T-helper 9 cell (primary cell): ENCODE measurements at regions not wholly inside any gene's neighbourhood (a gene's known extent, or its start where the extent isn't known, plus 50 kb on each side); places are given as distances from the start of the nearest gene placed in this dataset.

Experiments used
- DNase-seq: peaks from one replicate; pipeline ENCODE4 v3.0.0-alpha.2; 2020

GRCh38 chr10:78813526-78813925 is 255.2 kb upstream of the ZMIZ1 start:
- no peak for DNase-seq

GRCh38 chr10:78813998-78814399 is 254.8 kb upstream of the ZMIZ1 start:
- no peak for DNase-seq

- no peak for DNase-seq
Measured at GRCh38 chr10:78814407-78814806, 254.4 kb upstream of the ZMIZ1 start.

- no peak for DNase-seq
Measured at GRCh38 chr10:78815702-78816334, 252.9 kb upstream of the ZMIZ1 start.

- DNase-seq = no peak
Measured at GRCh38 chr10:78817361-78817760, 251.4 kb upstream of the ZMIZ1 start.

- DNase-seq = no peak
Measured at GRCh38 chr10:78817804-78818203, 251.0 kb upstream of the ZMIZ1 start.

GRCh38 chr10:78819361-78820006 is 249.3 kb upstream of the ZMIZ1 start:
- DNase-seq = no peak

DNA sequence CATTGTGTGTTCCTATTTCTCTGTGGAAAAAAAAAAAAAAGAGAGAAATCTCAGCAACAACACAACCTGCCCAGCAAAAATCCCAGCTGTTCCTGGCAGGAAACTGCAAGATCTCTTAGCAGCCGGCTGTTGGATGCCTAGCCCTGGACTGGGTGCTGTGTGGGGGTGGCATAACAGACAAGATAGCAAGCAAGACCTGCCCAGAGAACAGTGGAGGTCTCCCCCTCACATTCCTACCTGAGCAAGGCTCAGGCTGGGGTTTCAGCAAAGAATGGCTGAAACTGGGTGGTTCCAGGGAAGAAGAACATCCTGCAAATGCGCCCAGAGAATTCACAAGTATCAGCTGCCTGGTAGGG is 248.8 kb upstream of the ZMIZ1 start:
- no peak for DNase-seq

DNA sequence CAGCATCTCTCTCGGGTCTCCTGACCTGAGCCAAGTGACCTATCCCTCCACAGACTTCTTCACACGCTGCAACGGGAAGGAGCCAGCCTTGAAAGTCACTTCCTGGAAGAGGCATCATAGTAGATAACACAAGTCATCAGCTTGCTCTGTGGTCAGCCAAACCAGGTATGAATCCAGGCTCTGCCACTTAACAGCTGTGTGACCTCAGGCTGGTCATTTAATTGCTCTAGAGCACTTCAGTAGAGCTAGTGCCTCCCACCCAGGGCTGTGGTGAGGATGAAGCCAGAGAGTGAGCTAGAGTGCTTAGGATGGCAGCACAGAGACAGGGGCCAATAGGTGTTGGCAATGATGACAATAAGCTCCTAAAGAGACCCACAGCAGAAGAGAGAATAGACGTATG is 247.7 kb upstream of the ZMIZ1 start:
- DNase-seq = no peak

DNA sequence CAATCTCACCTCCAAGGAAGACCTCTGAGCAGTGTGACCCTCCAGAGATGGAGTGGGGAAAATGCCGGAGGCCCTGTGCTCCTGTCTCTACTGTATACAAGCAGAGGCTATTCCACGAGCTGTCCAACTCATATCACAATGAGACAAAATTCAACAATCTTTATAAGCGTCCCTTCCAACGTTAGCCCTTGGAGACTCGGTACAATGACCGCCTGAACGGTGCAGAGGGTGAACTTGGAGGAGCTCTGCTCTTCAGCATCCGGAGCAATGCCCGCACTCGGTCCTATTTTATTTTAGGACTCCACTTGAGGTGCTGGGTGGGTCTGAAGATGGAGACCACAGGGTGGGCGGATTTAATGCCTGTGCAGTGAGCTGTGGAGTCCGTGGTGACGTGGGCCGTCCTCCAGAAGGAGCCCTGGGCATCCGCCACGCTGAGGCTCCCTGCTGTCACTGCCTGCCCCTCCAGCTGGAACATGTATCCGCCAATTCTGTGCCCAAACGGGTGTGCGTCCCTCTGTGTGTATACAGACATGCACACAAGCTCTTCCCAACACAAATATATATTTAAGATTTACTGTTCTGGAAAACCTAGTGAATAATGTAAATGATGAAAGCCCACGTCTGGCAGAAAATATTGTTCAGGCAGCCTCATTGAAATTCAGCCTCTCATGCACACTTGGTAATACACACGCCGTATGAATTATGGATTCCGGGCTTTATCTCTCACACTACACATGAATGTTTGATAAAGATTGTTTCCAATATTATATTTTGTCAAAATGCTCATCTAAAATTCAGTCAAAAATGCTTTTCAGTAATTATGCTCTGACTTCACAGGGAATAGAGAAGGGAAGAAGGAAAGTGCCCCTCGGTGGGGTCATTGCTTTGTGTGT is 239.9 kb upstream of the ZMIZ1 start:
- DNase-seq = no peak

DNA sequence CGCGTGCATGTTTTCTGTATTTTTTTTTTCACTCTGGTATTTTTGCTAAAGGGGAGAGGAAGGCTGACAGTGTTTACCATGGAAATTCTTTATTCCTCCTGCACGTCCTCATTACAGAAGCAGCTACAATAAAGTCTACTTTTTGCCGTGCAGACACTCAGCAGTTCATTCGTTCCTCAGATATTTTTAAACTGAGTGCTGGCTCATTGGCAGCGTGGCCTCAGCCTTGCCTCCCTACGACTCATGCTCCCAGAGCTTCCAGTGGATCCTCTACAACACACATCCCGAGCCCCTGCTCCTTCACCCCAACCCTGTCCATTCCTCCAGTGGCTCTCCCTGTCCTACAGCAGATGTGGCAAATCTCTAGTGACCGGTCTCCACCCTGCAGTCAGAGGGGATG is 239.2 kb upstream of the ZMIZ1 start:
- DNase-seq = no peak

GRCh38 chr10:78830062-78830975 is 238.4 kb upstream of the ZMIZ1 start:
- no peak for DNase-seq

GRCh38 chr10:78830976-78831375 is 237.8 kb upstream of the ZMIZ1 start:
- DNase-seq = no peak

GRCh38 chr10:78831461-78831860 is 237.3 kb upstream of the ZMIZ1 start:
- no peak for DNase-seq

- DNase-seq = no peak
Measured at GRCh38 chr10:78832281-78832680, 236.5 kb upstream of the ZMIZ1 start.

- no peak for DNase-seq
Measured at GRCh38 chr10:78838141-78838657, 230.6 kb upstream of the ZMIZ1 start.

- no peak for DNase-seq
Measured at GRCh38 chr10:78843495-78843894, 225.3 kb upstream of the ZMIZ1 start.

- no peak for DNase-seq
Measured at GRCh38 chr10:78844960-78845607, 223.7 kb upstream of the ZMIZ1 start.

DNA sequence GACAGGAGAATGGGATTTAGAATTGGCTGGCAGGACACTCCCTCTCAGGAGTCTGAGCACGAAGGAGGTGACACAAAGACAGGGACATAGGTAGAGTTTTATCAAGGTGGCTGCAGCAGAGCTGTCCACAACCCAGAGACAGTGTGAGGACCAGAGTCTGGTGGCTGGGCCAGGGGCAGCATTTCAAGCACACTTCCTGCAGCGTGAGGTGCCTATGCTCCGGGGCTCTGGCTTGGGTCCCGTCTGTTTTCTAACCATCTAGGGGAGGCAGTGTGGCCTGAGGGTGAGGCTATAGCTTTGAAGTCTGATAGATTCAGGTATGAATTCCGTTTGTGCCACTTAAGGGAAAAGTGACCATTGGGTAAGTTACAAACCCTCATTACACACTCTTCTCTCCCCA is 222.7 kb upstream of the ZMIZ1 start:
- DNase-seq = no peak

DNA sequence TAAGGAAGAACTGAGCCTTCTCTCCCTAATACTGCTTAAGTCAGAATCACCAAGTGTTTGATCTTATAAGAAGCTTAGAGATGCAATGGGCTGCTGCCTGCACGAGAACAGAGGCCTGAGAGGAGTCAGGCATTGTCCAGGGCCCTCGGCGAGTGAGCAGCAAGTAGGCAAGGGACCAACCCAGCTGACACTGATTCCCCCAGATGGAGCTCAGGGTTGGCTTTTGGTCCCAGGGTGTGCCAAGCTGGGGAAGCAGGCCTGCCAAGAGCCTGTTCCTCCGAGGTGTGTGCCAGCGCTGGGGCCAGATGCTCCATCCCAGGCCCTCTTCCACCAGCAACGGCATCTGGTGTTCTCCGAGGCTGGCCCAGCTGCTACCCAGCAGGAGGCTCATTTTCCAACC is 222.0 kb upstream of the ZMIZ1 start:
- DNase-seq = no peak

DNA sequence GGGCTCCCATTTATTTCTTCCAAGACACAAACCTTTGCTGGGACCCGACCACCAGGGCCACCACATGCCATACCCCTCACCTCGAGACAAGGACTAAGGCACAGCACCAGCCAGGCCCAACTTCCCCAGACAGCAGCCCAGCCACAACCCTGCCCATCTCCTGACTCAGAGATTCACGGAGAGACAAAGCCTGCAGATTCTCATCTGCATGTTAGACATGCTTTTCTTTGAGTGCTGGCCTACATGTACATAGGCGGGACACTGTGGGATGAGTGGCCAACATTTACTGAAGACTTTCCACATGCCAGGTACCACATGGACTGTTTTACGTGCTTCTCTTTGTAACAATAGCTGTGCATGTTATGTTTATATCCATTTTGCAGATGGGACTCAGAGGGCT is 221.3 kb upstream of the ZMIZ1 start:
- no peak for DNase-seq

DNA sequence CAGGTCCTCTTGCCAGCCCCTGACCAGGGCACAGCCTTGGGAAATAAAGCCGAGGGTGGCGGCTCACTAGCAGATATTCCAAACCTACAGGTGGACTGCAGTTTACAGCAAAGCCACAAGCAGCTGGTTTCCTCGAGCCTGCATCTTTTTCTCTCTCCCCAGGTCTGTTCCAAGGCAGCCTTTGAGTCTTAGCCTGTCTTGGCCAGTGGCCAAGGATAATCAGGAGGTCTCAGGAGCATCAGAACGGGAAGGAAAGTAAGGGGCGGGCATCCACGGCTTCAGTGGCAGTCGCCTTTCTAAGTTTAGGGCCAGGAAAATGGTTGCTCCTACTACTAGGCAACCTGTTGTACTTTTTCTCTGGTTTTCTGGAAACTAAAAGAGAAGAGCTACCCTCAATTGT is 219.7 kb upstream of the ZMIZ1 start:
- no peak for DNase-seq
